LNCAP (cell line): ENCODE measurements at regions not wholly inside any gene's neighbourhood (a gene's known extent, or its start where the extent isn't known, plus 50 kb on each side); places are given as distances from the start of the nearest gene placed in this dataset.

Experiments used
- CTCF ChIP-seq: fragments of 450-650 bp; IDR thresholded peaks from 2 replicates; pipeline ENCODE4 v1.5.1; 2017; ENCODE audit warnings: mild to moderate bottlenecking

GRCh38 chr5:6218517-6218916 lies 159.8 kb downstream of the MED10 start:
- no peak for TF ChIP-seq CTCF

- TF ChIP-seq CTCF: no peak
Measured at GRCh38 chr5:6218116-6218515, 160.2 kb downstream of the MED10 start.

- no peak for TF ChIP-seq CTCF
Measured at GRCh38 chr5:6216471-6217075, 161.8 kb downstream of the MED10 start.

GRCh38 chr5:6215891-6216290 lies 162.5 kb downstream of the MED10 start:
- TF ChIP-seq CTCF: no peak

- no peak for TF ChIP-seq CTCF
Measured at GRCh38 chr5:6212244-6212643, 166.1 kb downstream of the MED10 start.

- TF ChIP-seq CTCF: no peak
Measured at GRCh38 chr5:6206501-6206900, 171.8 kb downstream of the MED10 start.

GRCh38 chr5:6202968-6203365 lies 175.4 kb downstream of the MED10 start:
- TF ChIP-seq CTCF: no peak
